BE2C (cell line): ENCODE measurements at regions not wholly inside any gene's neighbourhood (a gene's known extent, or its start where the extent isn't known, plus 50 kb on each side); places are given as distances from the start of the nearest gene placed in this dataset.

Source experiments
- DNase-seq: peaks from one replicate; pipeline ENCODE4 v3.0.0-alpha.2; 2020
- H3K27me3 ChIP-seq: fragments of 250-450 bp; sonication (Bioruptor Pico); 2 replicates; pipeline ENCODE4 v1.5.1; 2020; ENCODE audit warnings: mild to moderate bottlenecking
- H3K36me3 ChIP-seq: fragments of 250-450 bp; sonication (Bioruptor Pico); 2 replicates; pipeline ENCODE4 v1.5.1; 2020; ENCODE audit warnings: mild to moderate bottlenecking
- H3K4me1 ChIP-seq: fragments of 250-450 bp; sonication (Bioruptor Pico); 2 replicates; pipeline ENCODE4 v1.5.1; 2020
- H3K4me3 ChIP-seq: 2 replicates; pipeline ENCODE4 v1.5.1; 2011; ENCODE audit warnings: low read depth, low read length
- H3K9me3 ChIP-seq: fragments of 250-450 bp; sonication (Bioruptor Pico); 2 replicates; pipeline ENCODE4 v1.5.1; 2020
- TF ChIP-seq, protein P1 (sequence below): IDR thresholded peaks from 2 replicates; pipeline ENCODE4 v1.5.1; 2012; ENCODE audit warnings: mild to moderate bottlenecking, low read depth, low read length

DNA sequence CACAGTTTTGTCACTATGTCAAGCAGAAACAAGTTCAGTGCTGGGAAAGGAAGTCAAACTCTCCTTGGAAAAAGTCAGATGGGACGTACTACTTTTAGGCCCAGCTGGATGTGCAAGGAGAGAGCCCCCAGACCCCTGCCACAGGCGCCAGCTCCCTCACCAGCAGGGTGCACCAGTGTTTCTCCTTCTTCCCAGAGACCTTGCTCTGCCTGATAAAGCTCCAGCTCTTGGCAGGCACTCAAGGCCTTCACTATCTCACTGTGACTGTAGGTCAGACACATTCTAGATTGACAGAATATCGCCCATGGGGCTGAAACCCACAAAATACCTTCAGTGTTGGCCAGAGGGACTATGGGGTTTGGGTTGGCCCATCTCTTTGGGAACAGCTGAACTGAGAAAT lies 54.8 kb upstream of the CHRNB4 start:
- H3K27me3 ChIP-seq = no peaks in the 10 kb centered on the region
- DNase-seq = peak; percentile 60

GRCh38 chr15:78695046-78695671 lies 54.1 kb upstream of the CHRNB4 start:
- Histone ChIP-seq H3K27me3 (no peaks in the 10 kb centered on the region), H3K9me3 (no peaks in the 10 kb centered on the region), H3K36me3 (no peaks in the 10 kb centered on the region; the same call in 1 of the 2 replicates), H3K4me3 (no peak overlapping the region), H3K4me1 (peaks cover 43% of the 10 kb centered on the region)
- TF ChIP-seq, protein P1, sequence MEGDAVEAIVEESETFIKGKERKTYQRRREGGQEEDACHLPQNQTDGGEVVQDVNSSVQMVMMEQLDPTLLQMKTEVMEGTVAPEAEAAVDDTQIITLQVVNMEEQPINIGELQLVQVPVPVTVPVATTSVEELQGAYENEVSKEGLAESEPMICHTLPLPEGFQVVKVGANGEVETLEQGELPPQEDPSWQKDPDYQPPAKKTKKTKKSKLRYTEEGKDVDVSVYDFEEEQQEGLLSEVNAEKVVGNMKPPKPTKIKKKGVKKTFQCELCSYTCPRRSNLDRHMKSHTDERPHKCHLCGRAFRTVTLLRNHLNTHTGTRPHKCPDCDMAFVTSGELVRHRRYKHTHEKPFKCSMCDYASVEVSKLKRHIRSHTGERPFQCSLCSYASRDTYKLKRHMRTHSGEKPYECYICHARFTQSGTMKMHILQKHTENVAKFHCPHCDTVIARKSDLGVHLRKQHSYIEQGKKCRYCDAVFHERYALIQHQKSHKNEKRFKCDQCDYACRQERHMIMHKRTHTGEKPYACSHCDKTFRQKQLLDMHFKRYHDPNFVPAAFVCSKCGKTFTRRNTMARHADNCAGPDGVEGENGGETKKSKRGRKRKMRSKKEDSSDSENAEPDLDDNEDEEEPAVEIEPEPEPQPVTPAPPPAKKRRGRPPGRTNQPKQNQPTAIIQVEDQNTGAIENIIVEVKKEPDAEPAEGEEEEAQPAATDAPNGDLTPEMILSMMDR = no peak
- DNase-seq = no peak

More for the DNA sequence above, 54.8 kb upstream of the CHRNB4 start:
- Histone ChIP-seq H3K4me3 (no peak overlapping the region), H3K9me3 (no peaks in the 10 kb centered on the region), H3K36me3 (no peaks in the 10 kb centered on the region; the same call in 1 of the 2 replicates), H3K4me1 (peaks cover 43% of the 10 kb centered on the region)
- TF ChIP-seq, protein P1 = peak; percentile 62

- DNase-seq = no peak
- Histone ChIP-seq H3K9me3 (no peaks in the 10 kb centered on the region), H3K4me1 (peaks cover 43% of the 10 kb centered on the region), H3K27me3 (no peaks in the 10 kb centered on the region), H3K36me3 (no peaks in the 10 kb centered on the region), H3K4me3 (no peak overlapping the region)
- TF ChIP-seq, protein P1 = no peak
Observed at GRCh38 chr15:78691851-78692421, 50.9 kb upstream of the CHRNB4 start.

DNA sequence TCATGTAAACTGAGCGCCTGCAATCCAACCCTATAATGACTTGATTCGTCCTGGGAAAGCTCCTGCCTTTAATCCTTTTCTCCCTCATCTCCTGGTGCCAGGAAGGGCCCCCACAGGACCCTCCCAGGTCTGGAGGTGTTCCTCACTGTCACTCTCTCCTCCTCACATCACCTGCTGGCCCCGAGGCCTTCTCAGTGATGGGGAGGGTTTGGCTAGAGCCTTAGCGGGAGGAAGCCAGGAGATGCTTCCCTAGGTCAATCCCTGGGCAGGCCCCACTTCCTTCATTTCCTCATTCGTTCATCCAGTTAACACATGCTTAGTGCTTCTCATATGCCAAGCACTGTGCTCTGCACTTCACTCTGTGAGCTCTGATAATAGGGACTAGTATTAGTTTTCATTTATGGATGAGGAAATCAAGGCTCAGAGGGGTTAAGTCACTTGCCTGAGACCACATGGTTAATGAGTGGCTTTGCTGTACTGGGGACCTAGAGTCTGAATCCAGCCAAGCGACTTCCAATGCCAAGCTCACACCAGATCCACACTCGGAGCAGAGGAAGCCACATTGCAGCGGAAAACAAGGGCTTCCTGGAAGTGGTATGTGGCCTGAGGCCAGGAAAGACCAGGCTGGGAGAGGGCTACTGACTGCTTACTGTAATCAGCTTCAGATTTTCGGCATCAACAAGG lies 50.3 kb upstream of the CHRNB4 start:
- Histone ChIP-seq H3K4me3 (no peak overlapping the region), H3K27me3 (no peaks in the 10 kb centered on the region), H3K9me3 (no peaks in the 10 kb centered on the region), H3K36me3 (no peaks in the 10 kb centered on the region), H3K4me1 (peaks cover 38% of the 10 kb centered on the region)
- DNase-seq = peak; percentile 33
- TF ChIP-seq, protein P1 = no peak
